EH (cell line): ENCODE measurements at regions not wholly inside any gene's neighbourhood (a gene's known extent, or its start where the extent isn't known, plus 50 kb on each side); places are given as distances from the start of the nearest gene placed in this dataset.

Experiments
- DNase-seq: peaks from one replicate; pipeline ENCODE4 v3.0.0-alpha.2; 2015; ENCODE audit warnings: low read depth

GRCh38 chr6:113636357-113636824 lies 220.8 kb upstream of the MARCKS start:
- peak; percentile 74 for DNase-seq

GRCh38 chr6:113640051-113640450 lies 217.1 kb upstream of the MARCKS start:
- no peak for DNase-seq

- no peak for DNase-seq
These were observed 215.0 kb upstream of the MARCKS start for GRCh38 chr6:113642001-113642713.

GRCh38 chr6:113642714-113643406 lies 214.3 kb upstream of the MARCKS start:
- peak; percentile 15 for DNase-seq

GRCh38 chr6:113643407-113643770 lies 213.8 kb upstream of the MARCKS start:
- DNase-seq, result no peak

GRCh38 chr6:113644861-113645575 lies 212.1 kb upstream of the MARCKS start:
- DNase-seq, result peak; percentile 99

GRCh38 chr6:113645576-113645970 lies 211.6 kb upstream of the MARCKS start:
- peak; percentile 99 for DNase-seq

GRCh38 chr6:113645986-113646385 lies 211.2 kb upstream of the MARCKS start:
- no peak for DNase-seq

- DNase-seq, result no peak
These were observed 210.4 kb upstream of the MARCKS start for GRCh38 chr6:113646701-113647100.

- DNase-seq, result no peak
These were observed 209.8 kb upstream of the MARCKS start for GRCh38 chr6:113647143-113647889.

- no peak for DNase-seq
These were observed 208.4 kb upstream of the MARCKS start for GRCh38 chr6:113648698-113649097.

- DNase-seq, result no peak
These were observed 207.9 kb upstream of the MARCKS start for GRCh38 chr6:113649276-113649675.

- DNase-seq, result no peak
These were observed 207.1 kb upstream of the MARCKS start for GRCh38 chr6:113649880-113650609.

- DNase-seq, result no peak
These were observed 206.6 kb upstream of the MARCKS start for GRCh38 chr6:113650610-113650979.

GRCh38 chr6:113651120-113651519 lies 206.0 kb upstream of the MARCKS start:
- DNase-seq, result peak; percentile 14

GRCh38 chr6:113651920-113652319 lies 205.2 kb upstream of the MARCKS start:
- DNase-seq, result no peak

- no peak for DNase-seq
These were observed 203.9 kb upstream of the MARCKS start for GRCh38 chr6:113653275-113653674.

GRCh38 chr6:113654396-113654795 lies 202.7 kb upstream of the MARCKS start:
- DNase-seq, result peak; percentile 71

GRCh38 chr6:113655761-113656160 lies 201.4 kb upstream of the MARCKS start:
- DNase-seq, result no peak

GRCh38 chr6:113659762-113660404 lies 197.3 kb upstream of the MARCKS start:
- no peak for DNase-seq

GRCh38 chr6:113660819-113661218 lies 196.3 kb upstream of the MARCKS start:
- DNase-seq, result no peak
